ACC112 (cell line): ENCODE measurements at regions not wholly inside any gene's neighbourhood (a gene's known extent, or its start where the extent isn't known, plus 50 kb on each side); places are given as distances from the start of the nearest gene placed in this dataset.
"Not testable (repeated sequence)": the region's sequence is repeated elsewhere in the genome, so short reads cannot be mapped to it uniquely, and the experiment has no call there.

Source experiments
- H2AFZ ChIP-seq: fragments of 200-600 bp; sonication (generic); one replicate; pipeline ENCODE4 v1.6.0; 2017; ENCODE audit warnings: antibody characterized with exemption, low read length; ENCODE audit not compliant: unreplicated experiment
- H3K27ac ChIP-seq: fragments of 200-600 bp; sonication (generic); 2 replicates; pipeline ENCODE4 v1.5.1; 2014; ENCODE audit warnings: low read depth, mild to moderate bottlenecking, antibody characterized with exemption, low read length, moderate library complexity
- H3K27me3 ChIP-seq: fragments of 200-600 bp; sonication (generic); 2 replicates; pipeline ENCODE4 v1.6.1; 2014; ENCODE audit warnings: mild to moderate bottlenecking, antibody characterized with exemption, low read length, moderate library complexity, mixed read lengths; ENCODE audit not compliant: insufficient read depth
- H3K36me3 ChIP-seq: fragments of 200-600 bp; sonication (generic); 2 replicates; pipeline ENCODE4 v1.6.1; 2016; ENCODE audit warnings: mild to moderate bottlenecking, antibody characterized with exemption, low read length, moderate library complexity, mixed read lengths; ENCODE audit not compliant: insufficient read depth
- H3K4me1 ChIP-seq: fragments of 200-600 bp; sonication (generic); one replicate; pipeline ENCODE4 v1.6.1; 2016; ENCODE audit warnings: low read length, mixed read lengths; ENCODE audit not compliant: insufficient read depth, unreplicated experiment, control insufficient read depth
- H3K4me3 ChIP-seq: fragments of 200-600 bp; sonication (generic); 2 replicates; pipeline ENCODE4 v1.5.1; 2014; ENCODE audit warnings: mild to moderate bottlenecking, low read depth, low read length
- H3K79me2 ChIP-seq: fragments of 200-600 bp; sonication (generic); one replicate; pipeline ENCODE4 v1.6.0; 2016; ENCODE audit warnings: low read length; ENCODE audit not compliant: control insufficient read depth, unreplicated experiment, insufficient read depth

GRCh38 chr16:58883131-58883530 is 149.0 kb upstream of the GOT2 start:
- H3K36me3 ChIP-seq, result no peaks in the 10 kb centered on the region
- no peaks in the 10 kb centered on the region for H3K27me3 ChIP-seq
- H2AFZ ChIP-seq, result no peak overlapping the region
- no peak overlapping the region for H3K27ac ChIP-seq
- no peak overlapping the region for H3K4me3 ChIP-seq
- no peaks in the 10 kb centered on the region for H3K4me1 ChIP-seq
- no peaks in the 10 kb centered on the region for H3K79me2 ChIP-seq

GRCh38 chr16:58882292-58882691 is 148.2 kb upstream of the GOT2 start:
- Histone ChIP-seq H2AFZ (no peak overlapping the region), H3K36me3 (no peaks in the 10 kb centered on the region), H3K79me2 (no peaks in the 10 kb centered on the region), H3K27me3 (no peaks in the 10 kb centered on the region), H3K4me3 (no peak overlapping the region), H3K4me1 (no peaks in the 10 kb centered on the region), H3K27ac (no peak overlapping the region)

GRCh38 chr16:58878641-58879040 is 144.5 kb upstream of the GOT2 start:
- H3K4me1 ChIP-seq, H2AFZ ChIP-seq, H3K27ac ChIP-seq, H3K36me3 ChIP-seq, H3K79me2 ChIP-seq, H3K4me3 ChIP-seq, H3K27me3 ChIP-seq: not testable (repeated sequence)

DNA sequence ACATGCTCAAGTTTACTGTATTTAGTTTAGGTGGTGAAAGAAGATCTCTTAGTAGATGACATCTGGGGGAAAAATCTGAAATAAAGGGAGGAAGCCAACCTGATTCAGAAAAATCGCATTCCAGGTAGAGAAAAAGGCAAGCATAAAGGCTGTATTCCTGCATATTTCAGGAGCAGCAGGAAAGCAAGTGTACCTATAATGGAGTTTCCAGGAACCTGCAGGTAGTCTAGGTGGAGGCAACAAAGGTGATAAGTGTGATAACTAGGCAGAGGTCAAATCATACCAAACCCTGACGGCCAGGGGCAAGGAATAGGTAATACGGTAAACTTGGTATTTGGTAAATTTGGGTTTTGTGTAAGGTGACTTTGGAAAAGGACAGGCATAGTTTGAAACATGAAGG is 132.8 kb upstream of the GOT2 start:
- no peak overlapping the region for H3K27ac ChIP-seq
- H3K27me3 ChIP-seq, result no peaks in the 10 kb centered on the region; the same call in 1 of the 2 replicates
- H3K4me1 ChIP-seq, result no peaks in the 10 kb centered on the region
- no peaks in the 10 kb centered on the region for H3K36me3 ChIP-seq
- H3K4me3 ChIP-seq, result no peak overlapping the region
- H3K79me2 ChIP-seq, result no peaks in the 10 kb centered on the region
- H2AFZ ChIP-seq, result no peak overlapping the region

- Histone ChIP-seq H3K4me3 (no peak overlapping the region), H3K36me3 (no peaks in the 10 kb centered on the region), H2AFZ (no peak overlapping the region), H3K27me3 (no peaks in the 10 kb centered on the region; the same call in 1 of the 2 replicates), H3K27ac (no peak overlapping the region), H3K79me2 (no peaks in the 10 kb centered on the region), H3K4me1 (no peaks in the 10 kb centered on the region)
Measured at GRCh38 chr16:58863761-58864160, 129.6 kb upstream of the GOT2 start.

DNA sequence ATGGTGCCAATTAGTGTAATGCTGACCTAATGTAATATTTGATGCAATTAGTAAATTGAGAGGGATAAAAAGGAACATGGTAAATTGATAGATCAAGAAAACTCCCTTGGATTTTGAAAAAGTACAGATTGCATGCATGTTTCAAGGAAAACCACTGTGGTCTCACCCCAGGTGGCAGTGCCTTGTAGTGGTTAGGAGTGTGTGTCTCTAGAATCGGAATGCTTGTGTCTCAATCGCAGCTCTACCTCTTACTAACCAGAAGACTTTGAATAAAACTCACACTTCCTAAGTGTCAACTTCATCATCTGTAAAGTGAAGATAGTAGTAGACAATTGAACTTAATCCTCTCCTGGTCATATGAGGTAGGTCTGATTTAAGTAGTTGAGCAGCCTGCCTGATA is 128.9 kb upstream of the GOT2 start:
- H3K79me2 ChIP-seq, result no peaks in the 10 kb centered on the region
- H3K27ac ChIP-seq, result no peak overlapping the region
- H3K36me3 ChIP-seq, result no peaks in the 10 kb centered on the region
- H2AFZ ChIP-seq, result no peak overlapping the region
- no peaks in the 10 kb centered on the region; the same call in 1 of the 2 replicates for H3K27me3 ChIP-seq
- no peak overlapping the region for H3K4me3 ChIP-seq
- H3K4me1 ChIP-seq, result no peaks in the 10 kb centered on the region

DNA sequence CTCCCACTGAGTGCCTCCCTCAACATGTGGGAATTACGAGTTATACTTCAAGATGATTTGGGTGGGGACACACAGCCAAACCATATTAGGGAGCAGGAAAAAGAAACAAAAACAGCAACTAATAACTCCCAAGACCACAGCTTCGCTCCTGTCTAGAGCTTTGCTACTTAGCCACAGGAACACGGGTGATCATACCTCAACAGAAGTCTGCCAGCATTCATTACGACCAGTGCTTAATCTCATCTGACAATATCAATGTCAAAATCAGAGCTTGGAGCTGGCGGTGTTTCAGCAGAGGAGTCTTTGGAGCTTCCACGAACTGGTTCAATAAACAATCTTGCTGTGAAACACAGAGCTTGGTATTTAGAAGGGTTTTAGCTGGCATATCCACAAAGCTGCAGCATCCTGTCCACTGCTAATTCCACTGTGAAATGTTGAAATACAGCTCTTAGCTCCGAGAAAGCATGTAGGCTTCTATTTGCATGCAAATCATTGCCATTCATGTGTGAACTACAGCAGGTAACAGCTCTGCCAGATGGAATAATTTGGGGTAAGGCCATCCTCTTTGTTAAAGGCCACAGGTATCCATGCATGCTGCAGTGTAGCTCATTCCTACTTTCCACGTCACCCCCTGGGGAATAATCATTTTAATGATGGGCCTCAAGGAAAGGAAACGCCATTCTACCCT is 128.4 kb upstream of the GOT2 start:
- Histone ChIP-seq H3K79me2 (no peaks in the 10 kb centered on the region), H3K4me3 (no peak overlapping the region), H2AFZ (no peak overlapping the region), H3K27me3 (no peaks in the 10 kb centered on the region; the same call in 1 of the 2 replicates), H3K36me3 (no peaks in the 10 kb centered on the region), H3K4me1 (no peaks in the 10 kb centered on the region), H3K27ac (no peak overlapping the region)

DNA sequence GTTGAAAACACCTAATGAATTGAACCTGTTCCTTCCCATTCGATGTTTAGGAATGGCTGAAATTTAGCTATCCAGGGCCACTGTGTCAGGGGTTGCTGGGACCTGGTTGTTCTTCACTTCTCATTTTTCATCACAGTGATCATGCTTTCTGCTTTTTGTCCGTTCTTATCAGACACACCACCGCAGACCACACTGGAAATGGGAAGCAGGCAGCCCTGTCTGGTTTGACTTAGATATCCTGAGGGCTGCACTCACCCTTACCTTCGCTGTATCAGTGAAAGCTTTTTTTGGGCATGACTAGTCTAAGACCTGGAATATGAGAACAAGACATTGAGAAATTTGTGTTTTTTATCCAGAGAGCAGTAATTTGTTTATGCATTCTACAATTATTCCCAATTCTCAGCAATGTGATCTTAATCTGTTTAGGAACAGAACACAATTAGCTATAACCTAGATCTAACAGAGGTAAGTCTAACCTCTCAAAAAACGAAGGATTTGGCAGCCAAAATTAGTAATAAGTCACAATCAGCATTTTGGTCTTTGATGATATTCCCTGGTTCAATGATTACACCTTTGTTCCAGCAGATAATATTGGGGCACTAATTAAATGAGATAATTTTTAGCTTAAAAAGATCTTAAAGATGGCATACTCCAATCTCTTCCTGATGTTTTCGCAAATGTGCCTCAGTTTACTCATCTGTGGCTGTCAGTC is 126.0 kb upstream of the GOT2 start:
- Histone ChIP-seq H3K4me1 (no peaks in the 10 kb centered on the region), H2AFZ (no peak overlapping the region), H3K27ac (no peak overlapping the region), H3K27me3 (no peaks in the 10 kb centered on the region; the same call in 1 of the 2 replicates), H3K79me2 (no peaks in the 10 kb centered on the region), H3K4me3 (no peak overlapping the region), H3K36me3 (no peaks in the 10 kb centered on the region)

GRCh38 chr16:58858577-58858976 is 124.5 kb upstream of the GOT2 start:
- not testable (repeated sequence) for H3K4me3 ChIP-seq, H2AFZ ChIP-seq, H3K79me2 ChIP-seq, H3K27me3 ChIP-seq, H3K36me3 ChIP-seq, H3K4me1 ChIP-seq, H3K27ac ChIP-seq

DNA sequence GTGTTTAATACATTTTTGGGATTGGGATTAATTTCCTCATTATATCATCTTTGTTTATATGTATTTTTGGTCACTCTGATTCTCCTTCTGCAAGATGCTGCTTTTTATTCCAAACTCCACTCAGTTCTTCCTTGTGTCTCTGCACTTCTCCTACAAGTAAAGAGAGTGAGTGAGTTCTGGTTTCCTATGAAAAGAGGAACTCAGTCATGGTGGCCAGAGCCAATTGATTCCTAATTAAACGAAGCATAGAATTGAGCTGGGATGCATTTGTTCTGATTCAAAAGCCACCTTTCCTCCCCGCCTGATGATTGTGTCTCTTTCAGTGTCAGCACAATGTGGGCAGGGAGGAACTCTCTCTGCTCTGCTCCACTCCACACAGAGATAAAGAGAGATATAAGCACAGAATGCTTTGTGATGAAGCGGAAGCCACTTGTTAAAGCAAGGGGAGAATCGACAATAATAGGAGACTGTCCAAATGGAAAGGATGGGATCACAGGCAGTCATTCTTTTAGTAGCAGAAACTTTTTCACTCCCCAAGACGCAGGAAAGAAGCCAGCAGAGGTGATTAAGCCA is 121.3 kb upstream of the GOT2 start:
- no peak overlapping the region for H3K27ac ChIP-seq

More for the DNA sequence above, 121.3 kb upstream of the GOT2 start:
- Histone ChIP-seq H2AFZ (no peak overlapping the region), H3K36me3 (no peaks in the 10 kb centered on the region), H3K4me3 (no peak overlapping the region), H3K4me1 (no peaks in the 10 kb centered on the region), H3K79me2 (no peaks in the 10 kb centered on the region), H3K27me3 (no peaks in the 10 kb centered on the region)
